GM18520 (cell line): ENCODE measurements at regions not wholly inside any gene's neighbourhood (a gene's known extent, or its start where the extent isn't known, plus 50 kb on each side); places are given as distances from the start of the nearest gene placed in this dataset.
"Not testable (repeated sequence)": the region's sequence is repeated elsewhere in the genome, so short reads cannot be mapped to it uniquely, and the experiment has no call there.

Experiments
- ATAC-seq: cut with Tn5 transposase; IDR thresholded peaks from one replicate; pipeline ENCODE4 v1.9.1; 2021; ENCODE audit not compliant: unreplicated experiment

DNA sequence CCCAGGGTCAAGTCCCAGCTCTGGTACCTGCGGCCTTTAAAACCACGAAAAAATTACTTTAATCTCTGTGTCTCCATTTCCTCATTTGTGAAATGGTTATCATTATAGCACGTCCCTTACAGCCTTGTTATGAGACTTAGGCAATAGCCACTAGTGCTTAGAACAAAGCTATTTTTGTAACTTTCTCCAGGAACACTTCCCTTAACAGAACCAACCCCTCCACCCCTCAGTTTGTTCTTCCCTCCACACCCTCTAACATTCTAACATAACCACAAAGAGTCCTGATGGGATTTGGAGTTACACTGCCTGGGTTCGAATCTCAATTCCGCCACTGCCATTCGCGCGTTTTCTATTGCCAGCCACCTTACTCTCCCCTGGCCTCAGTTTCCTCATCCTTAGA is 2777.4 kb upstream of the TPTE start:
- not testable (repeated sequence) for ATAC-seq

DNA sequence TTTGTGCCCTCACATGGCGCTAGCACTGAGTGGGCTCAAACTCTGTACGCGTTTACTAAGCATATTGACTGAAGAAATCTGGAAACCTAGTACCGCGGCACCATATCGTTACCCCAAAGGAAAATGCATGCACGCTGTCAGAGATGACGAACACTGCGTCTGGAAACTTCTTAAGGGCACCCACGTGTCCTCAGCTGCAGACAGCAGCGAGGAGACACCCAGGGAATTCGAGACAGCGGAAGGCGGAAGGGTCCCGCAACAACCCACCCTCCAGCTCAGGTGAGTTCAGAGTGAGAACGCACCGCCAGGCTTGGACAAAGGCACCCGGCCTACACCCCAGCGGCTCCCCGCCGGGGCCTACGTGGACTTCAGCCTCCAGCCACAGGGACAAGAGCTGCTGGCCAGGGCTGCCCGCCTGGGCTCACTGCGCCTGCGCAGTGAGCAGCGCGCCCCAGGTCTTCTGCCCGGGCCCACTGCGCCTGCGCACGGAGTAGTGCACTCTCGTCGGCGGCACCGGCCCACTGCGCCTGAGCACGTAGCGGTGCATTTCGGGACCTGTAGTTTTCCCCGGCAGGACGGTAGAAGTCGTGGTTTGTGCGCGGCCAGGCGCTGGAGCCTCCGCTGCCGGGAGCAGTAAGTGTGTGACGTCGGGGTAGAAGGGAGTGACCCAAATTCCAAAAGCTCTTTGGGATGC is 2776.8 kb upstream of the TPTE start:
- peak; percentile 90 for ATAC-seq

- peak; percentile 47 for ATAC-seq
Measured at GRCh38 chr21:7745100-7745450, 2776.3 kb upstream of the TPTE start.

GRCh38 chr21:7747964-7748363 is 2773.4 kb upstream of the TPTE start:
- ATAC-seq, result not testable (repeated sequence)

DNA sequence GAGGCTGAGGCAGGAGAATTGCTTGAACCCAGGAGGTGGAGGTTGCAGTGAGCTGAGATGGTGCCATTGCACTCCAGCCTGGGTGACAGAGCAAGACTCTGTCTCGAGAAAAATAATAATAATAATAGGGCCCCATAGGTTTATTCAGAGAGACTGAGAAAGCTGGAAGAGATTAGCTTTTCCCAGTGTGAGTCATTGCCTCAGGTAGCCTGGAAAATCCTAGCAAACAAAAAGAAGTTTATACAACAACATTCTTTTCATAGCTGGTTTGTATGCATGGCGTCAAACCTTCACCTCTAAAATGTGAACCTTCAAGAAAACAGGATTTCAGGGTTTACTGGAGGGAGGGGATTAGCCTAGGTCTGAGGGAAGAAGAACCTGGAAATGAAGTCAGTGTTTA is 2768.8 kb upstream of the TPTE start:
- not testable (repeated sequence) for ATAC-seq

- peak; percentile 93 for ATAC-seq
Measured at GRCh38 chr21:7753380-7753877, 2768.0 kb upstream of the TPTE start.

GRCh38 chr21:7769985-7770384 is 2751.4 kb upstream of the TPTE start:
- not testable (repeated sequence) for ATAC-seq

- not testable (repeated sequence) for ATAC-seq
Measured at GRCh38 chr21:7774219-7774618, 2747.2 kb upstream of the TPTE start.

DNA sequence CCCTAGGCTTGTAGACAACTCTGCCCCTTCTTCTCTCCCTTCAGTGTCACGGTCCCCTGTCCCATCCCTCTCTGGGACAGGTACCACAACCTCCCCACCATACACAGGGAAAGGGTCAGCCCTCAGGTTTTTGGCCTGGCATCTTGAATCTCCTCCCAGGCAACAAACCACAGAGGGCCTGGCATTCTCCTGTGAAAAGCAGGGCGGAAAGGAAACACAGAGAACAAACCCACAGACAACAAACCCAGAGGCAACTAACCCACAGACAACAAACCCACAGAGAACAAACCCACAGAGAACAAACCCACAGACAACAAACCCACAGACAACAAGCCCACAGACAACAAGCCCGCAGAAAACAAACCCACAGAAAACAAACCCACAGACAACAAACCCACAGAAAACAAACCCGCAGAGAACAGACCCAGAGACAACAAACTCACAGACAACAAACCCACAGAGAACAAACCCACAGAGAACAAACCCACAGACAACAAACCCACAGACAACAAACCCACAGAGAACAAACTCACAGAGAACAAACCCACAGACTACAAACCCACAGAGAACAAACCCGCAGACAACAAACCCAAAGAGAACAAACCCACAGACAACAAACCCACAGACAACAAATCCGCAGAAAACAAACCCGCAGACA is 2745.9 kb upstream of the TPTE start:
- ATAC-seq, result not testable (repeated sequence)

GRCh38 chr21:7776035-7776434 is 2745.3 kb upstream of the TPTE start:
- not testable (repeated sequence) for ATAC-seq

GRCh38 chr21:7776622-7777021 is 2744.8 kb upstream of the TPTE start:
- not testable (repeated sequence) for ATAC-seq

- ATAC-seq, result not testable (repeated sequence)
Measured at GRCh38 chr21:7777289-7777688, 2744.1 kb upstream of the TPTE start.

GRCh38 chr21:7787427-7788078 is 2733.8 kb upstream of the TPTE start:
- not testable (repeated sequence) for ATAC-seq

DNA sequence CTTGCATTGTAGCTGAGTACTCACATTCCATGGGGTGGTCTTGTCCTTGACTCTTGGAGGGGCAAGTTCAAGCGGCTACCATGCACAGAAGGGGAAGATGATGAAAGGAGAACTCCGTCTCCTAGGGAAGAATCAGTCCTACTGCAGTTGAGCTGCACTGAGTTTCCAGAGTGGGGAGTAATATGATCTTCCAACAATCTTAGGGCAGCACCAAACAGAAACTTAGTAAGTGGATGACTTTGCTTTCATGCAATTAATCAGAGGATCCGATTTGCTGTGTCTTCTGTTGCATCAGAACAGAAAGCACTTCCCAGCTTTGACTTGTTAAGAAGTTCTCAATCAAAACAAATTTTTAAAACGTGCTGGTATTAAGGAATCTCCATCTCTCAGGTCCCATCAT is 2727.6 kb upstream of the TPTE start:
- not testable (repeated sequence) for ATAC-seq

- not testable (repeated sequence) for ATAC-seq
Measured at GRCh38 chr21:7797328-7797727, 2724.1 kb upstream of the TPTE start.

- not testable (repeated sequence) for ATAC-seq
Measured at GRCh38 chr21:7798446-7798845, 2722.9 kb upstream of the TPTE start.

DNA sequence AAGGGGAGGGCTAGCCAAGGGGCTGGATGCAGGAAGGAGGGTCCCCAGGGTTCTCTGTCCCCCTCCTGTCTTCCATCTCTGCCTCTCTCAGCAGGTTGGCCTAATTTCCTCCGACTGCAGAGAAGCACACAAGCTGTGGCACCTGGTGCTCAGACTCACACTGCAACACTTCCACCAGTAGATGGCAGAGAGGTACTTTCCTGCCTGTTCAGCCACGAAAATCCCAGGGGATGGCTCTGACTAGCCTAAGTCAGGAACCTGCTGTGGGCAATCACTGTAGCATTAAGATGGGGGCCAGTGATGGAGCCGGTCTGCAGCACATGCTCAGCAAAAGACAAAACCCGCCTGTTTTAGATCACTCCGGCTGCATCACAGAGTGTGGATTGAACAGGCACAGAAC is 2721.7 kb upstream of the TPTE start:
- not testable (repeated sequence) for ATAC-seq

GRCh38 chr21:7813475-7813874 is 2707.9 kb upstream of the TPTE start:
- not testable (repeated sequence) for ATAC-seq

DNA sequence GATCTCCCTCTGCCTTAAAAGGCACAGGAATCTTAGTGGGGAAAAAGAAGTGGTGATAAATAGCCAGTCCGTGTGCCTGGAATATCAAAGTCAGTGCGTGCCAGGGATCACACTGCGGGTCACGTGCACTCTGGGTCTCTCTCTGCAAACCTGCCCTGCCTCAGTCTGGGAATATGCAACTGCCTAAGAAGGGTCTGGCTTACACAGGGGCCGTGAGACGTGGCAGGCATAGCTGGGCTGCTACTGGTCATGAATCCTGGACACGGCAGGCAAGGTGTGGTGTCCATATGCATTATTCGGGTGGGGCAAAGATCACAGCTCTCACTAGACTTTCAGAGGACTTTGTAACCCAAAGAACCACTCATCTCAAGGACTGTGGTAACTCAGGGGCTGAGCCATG is 2704.4 kb upstream of the TPTE start:
- ATAC-seq, result not testable (repeated sequence)

- not testable (repeated sequence) for ATAC-seq
Measured at GRCh38 chr21:7819301-7819700, 2702.1 kb upstream of the TPTE start.

GRCh38 chr21:7825627-7826026 is 2695.8 kb upstream of the TPTE start:
- not testable (repeated sequence) for ATAC-seq

DNA sequence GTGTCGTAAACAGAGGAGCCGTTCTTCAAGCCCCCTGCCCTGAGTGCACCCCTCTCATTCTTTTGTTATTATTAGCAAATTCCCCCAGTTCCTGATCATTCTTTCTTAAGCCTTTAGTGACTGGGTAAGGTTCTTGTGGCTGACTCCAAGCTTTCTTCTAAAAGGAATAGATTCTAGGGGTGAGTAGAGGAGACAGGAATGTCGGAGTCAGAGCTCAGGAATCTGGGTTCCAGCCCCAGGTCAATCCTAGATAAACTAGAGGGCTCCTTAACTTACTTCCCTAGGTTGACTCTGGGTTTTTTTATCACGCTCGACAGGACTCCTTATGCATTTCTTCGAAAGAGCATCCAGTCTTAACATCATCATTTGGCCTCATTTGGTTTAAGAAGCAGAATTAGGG is 2695.2 kb upstream of the TPTE start:
- ATAC-seq, result not testable (repeated sequence)
